ENCODE measurements at regions not wholly inside any gene's neighbourhood (a gene's known extent, or its start where the extent isn't known, plus 50 kb on each side); places are given as distances from the start of the nearest gene placed in this dataset.

- TF ChIP-seq CTCF (IDR thresholded peaks at IDR 0.05; ENCODE audit: extremely low read depth, missing control alignments) = no peak
- DNase-seq (ENCODE audit: low spot score) = no peak
Observed at GRCh38 chr10:80908611-80909010, 370.9 kb downstream of the SH2D4B start.

GRCh38 chr10:80909254-80909653 lies 371.6 kb downstream of the SH2D4B start:
- no peak for DNase-seq (ENCODE audit: low spot score)
- TF ChIP-seq CTCF (IDR thresholded peaks at IDR 0.05; ENCODE audit: extremely low read depth, missing control alignments) = no peak

GRCh38 chr10:80917636-80918035 lies 379.9 kb downstream of the SH2D4B start:
- no peak for DNase-seq (ENCODE audit: low spot score)
- no peak for TF ChIP-seq CTCF (IDR thresholded peaks at IDR 0.05; ENCODE audit: extremely low read depth, missing control alignments)

- DNase-seq (ENCODE audit: low spot score) = no peak
- no peak for TF ChIP-seq CTCF (IDR thresholded peaks at IDR 0.05; ENCODE audit: extremely low read depth, missing control alignments)
Observed at GRCh38 chr10:80921032-80921431, 383.3 kb downstream of the SH2D4B start.

- TF ChIP-seq CTCF (IDR thresholded peaks at IDR 0.05; ENCODE audit: extremely low read depth, missing control alignments) = peak; percentile 21
- DNase-seq (ENCODE audit: low spot score) = peak; percentile 12
Observed at GRCh38 chr10:80924063-80924952, 386.6 kb downstream of the SH2D4B start.

- TF ChIP-seq CTCF (IDR thresholded peaks at IDR 0.05; ENCODE audit: extremely low read depth, missing control alignments) = no peak
- DNase-seq (ENCODE audit: low spot score) = no peak
Observed at GRCh38 chr10:80927419-80928078, 389.8 kb downstream of the SH2D4B start.

GRCh38 chr10:80938903-80939302 lies 401.2 kb downstream of the SH2D4B start:
- DNase-seq (ENCODE audit: low spot score) = no peak
- TF ChIP-seq CTCF (IDR thresholded peaks at IDR 0.05; ENCODE audit: extremely low read depth, missing control alignments) = no peak

Measured in GM20000 (cell line).